Activated CD4-positive, alpha-beta memory T cell treated with anti-CD3 and anti-CD28 coated beads, Interleukin-2, amount 10 ng/mL, durations not matched to agents 7 days and 5 days (primary cell): ENCODE measurements at regions not wholly inside any gene's neighbourhood (a gene's known extent, or its start where the extent isn't known, plus 50 kb on each side); places are given as distances from the start of the nearest gene placed in this dataset.

Experiments
- CTCF ChIA-PET: fragments of 350-600 bp; sonication (Branson Sonifier 250); formaldehyde crosslinking; loops from one replicate; lab custom pipeline; 2021; ENCODE audit warnings: antibody characterized with exemption, inconsistent platforms; lab: Charles Lee
- POLR2A ChIA-PET: fragments of 350-600 bp; sonication (Branson Sonifier 250); formaldehyde crosslinking; loops from one replicate; lab custom pipeline; 2021; ENCODE audit warnings: antibody characterized with exemption; lab: Charles Lee
- DNase-seq: peaks from one replicate; pipeline ENCODE4 v3.0.0-alpha.2; 2020
- H3K27ac Mint-ChIP-seq: one replicate; pipeline ENCODE4 v1.8.0; 2021; ENCODE audit warnings: mild to moderate bottlenecking, mixed read lengths
- H3K27me3 Mint-ChIP-seq: one replicate; pipeline ENCODE4 v1.8.0; 2021; ENCODE audit warnings: mixed read lengths
- H3K36me3 Mint-ChIP-seq: one replicate; pipeline ENCODE4 v1.8.0; 2021; ENCODE audit warnings: low read depth, mixed read lengths
- H3K4me1 Mint-ChIP-seq: one replicate; pipeline ENCODE4 v1.8.0; 2021; ENCODE audit warnings: mixed read lengths
- H3K4me3 Mint-ChIP-seq: one replicate; pipeline ENCODE4 v1.8.0; 2021; ENCODE audit warnings: mild to moderate bottlenecking, mixed read lengths
- H3K9me3 Mint-ChIP-seq: one replicate; pipeline ENCODE4 v1.8.0; 2021; ENCODE audit warnings: mixed read lengths

- Mint-ChIP-seq H3K9me3 (no peaks in the 10 kb centered on the region), H3K27me3 (no peaks in the 10 kb centered on the region), H3K4me1 (no peaks in the 10 kb centered on the region), H3K4me3 (no peak overlapping the region), H3K36me3 (no peaks in the 10 kb centered on the region), H3K27ac (no peak overlapping the region)
- no peak for DNase-seq
- CTCF ChIA-PET = interaction anchor here (0.7 kb wide), 1 partner anchor 14 kb away, joined by 4 read pairs; no protein-coding TSS in a partner anchor
- POLR2A ChIA-PET = no interaction called here
These were observed 258.9 kb downstream of the CYRIA start for GRCh38 chr2:16406496-16407289.

- CTCF ChIA-PET = no interaction called here
These were observed 260.1 kb downstream of the CYRIA start for GRCh38 chr2:16405551-16405950.

GRCh38 chr2:16404551-16405300, 260.9 kb downstream of the CYRIA start:
- ChIA-PET POLR2A (no interaction called here), CTCF (no interaction called here)
- H3K9me3 Mint-ChIP-seq = no peaks in the 10 kb centered on the region

More at GRCh38 chr2:16405551-16405950, 260.1 kb downstream of the CYRIA start:
- H3K9me3 Mint-ChIP-seq = no peaks in the 10 kb centered on the region
- H3K4me1 Mint-ChIP-seq = no peaks in the 10 kb centered on the region
- H3K27ac Mint-ChIP-seq = no peak overlapping the region
- POLR2A ChIA-PET = no interaction called here
- H3K4me3 Mint-ChIP-seq = no peak overlapping the region
- H3K36me3 Mint-ChIP-seq = no peaks in the 10 kb centered on the region
- no peak for DNase-seq
- no peaks in the 10 kb centered on the region for H3K27me3 Mint-ChIP-seq

GRCh38 chr2:16404146-16404545, 261.5 kb downstream of the CYRIA start:
- no peak for DNase-seq
- Mint-ChIP-seq H3K4me3 (no peak overlapping the region), H3K27me3 (no peaks in the 10 kb centered on the region), H3K4me1 (no peaks in the 10 kb centered on the region), H3K27ac (no peak overlapping the region), H3K36me3 (no peaks in the 10 kb centered on the region), H3K9me3 (no peaks in the 10 kb centered on the region)
- ChIA-PET CTCF (no interaction called here), POLR2A (no interaction called here)

More at GRCh38 chr2:16404551-16405300, 260.9 kb downstream of the CYRIA start:
- no peak overlapping the region for H3K4me3 Mint-ChIP-seq
- DNase-seq = no peak
- no peak overlapping the region for H3K27ac Mint-ChIP-seq
- no peaks in the 10 kb centered on the region for H3K27me3 Mint-ChIP-seq
- H3K36me3 Mint-ChIP-seq = no peaks in the 10 kb centered on the region
- no peaks in the 10 kb centered on the region for H3K4me1 Mint-ChIP-seq

GRCh38 chr2:16402891-16403290, 262.7 kb downstream of the CYRIA start:
- Mint-ChIP-seq H3K4me1 (no peaks in the 10 kb centered on the region), H3K27me3 (no peaks in the 10 kb centered on the region), H3K27ac (no peak overlapping the region), H3K9me3 (no peaks in the 10 kb centered on the region), H3K4me3 (no peak overlapping the region), H3K36me3 (no peaks in the 10 kb centered on the region)
- no peak for DNase-seq
- POLR2A ChIA-PET = no interaction called here
- CTCF ChIA-PET = no interaction called here

GRCh38 chr2:16401761-16402300, 263.8 kb downstream of the CYRIA start:
- no peaks in the 10 kb centered on the region for H3K4me1 Mint-ChIP-seq
- no peak overlapping the region for H3K4me3 Mint-ChIP-seq
- ChIA-PET POLR2A (no interaction called here), CTCF (no interaction called here)
- H3K27ac Mint-ChIP-seq = no peak overlapping the region
- no peaks in the 10 kb centered on the region for H3K36me3 Mint-ChIP-seq
- no peaks in the 10 kb centered on the region for H3K9me3 Mint-ChIP-seq
- no peaks in the 10 kb centered on the region for H3K27me3 Mint-ChIP-seq
- no peak for DNase-seq

GRCh38 chr2:16400127-16400623, 265.5 kb downstream of the CYRIA start:
- no peak overlapping the region for H3K4me3 Mint-ChIP-seq
- H3K27me3 Mint-ChIP-seq = no peaks in the 10 kb centered on the region
- H3K36me3 Mint-ChIP-seq = no peaks in the 10 kb centered on the region
- H3K27ac Mint-ChIP-seq = no peak overlapping the region
- H3K9me3 Mint-ChIP-seq = no peaks in the 10 kb centered on the region
- DNase-seq = no peak
- H3K4me1 Mint-ChIP-seq = no peaks in the 10 kb centered on the region
- CTCF ChIA-PET = no interaction called here
- POLR2A ChIA-PET = no interaction called here

- POLR2A ChIA-PET = no interaction called here
- Mint-ChIP-seq H3K9me3 (no peaks in the 10 kb centered on the region), H3K36me3 (no peaks in the 10 kb centered on the region), H3K4me3 (no peak overlapping the region), H3K4me1 (no peaks in the 10 kb centered on the region), H3K27ac (no peak overlapping the region), H3K27me3 (no peaks in the 10 kb centered on the region)
- DNase-seq = no peak
- CTCF ChIA-PET = no interaction called here
These were observed 267.1 kb downstream of the CYRIA start for GRCh38 chr2:16398486-16399043.

GRCh38 chr2:16397681-16398475, 267.8 kb downstream of the CYRIA start:
- Mint-ChIP-seq H3K4me3 (no peak overlapping the region), H3K27ac (no peak overlapping the region), H3K36me3 (no peaks in the 10 kb centered on the region), H3K4me1 (no peaks in the 10 kb centered on the region), H3K9me3 (no peaks in the 10 kb centered on the region), H3K27me3 (no peaks in the 10 kb centered on the region)
- DNase-seq = no peak
- ChIA-PET POLR2A (no interaction called here), CTCF (no interaction called here)

GRCh38 chr2:16396986-16397385, 268.6 kb downstream of the CYRIA start:
- ChIA-PET CTCF (no interaction called here), POLR2A (no interaction called here)
- H3K27me3 Mint-ChIP-seq = no peaks in the 10 kb centered on the region
- no peaks in the 10 kb centered on the region for H3K9me3 Mint-ChIP-seq
- H3K4me1 Mint-ChIP-seq = no peaks in the 10 kb centered on the region
- DNase-seq = no peak
- no peak overlapping the region for H3K27ac Mint-ChIP-seq
- H3K36me3 Mint-ChIP-seq = no peaks in the 10 kb centered on the region
- no peak overlapping the region for H3K4me3 Mint-ChIP-seq

- no peaks in the 10 kb centered on the region for H3K4me1 Mint-ChIP-seq
- no peak overlapping the region for H3K27ac Mint-ChIP-seq
These were observed 269.5 kb downstream of the CYRIA start for GRCh38 chr2:16396171-16396570.

GRCh38 chr2:16395601-16396000, 270.0 kb downstream of the CYRIA start:
- Mint-ChIP-seq H3K4me1 (no peaks in the 10 kb centered on the region), H3K4me3 (no peak overlapping the region)
- POLR2A ChIA-PET = no interaction called here

More at GRCh38 chr2:16396171-16396570, 269.5 kb downstream of the CYRIA start:
- CTCF ChIA-PET = no interaction called here
- no peak for DNase-seq
- POLR2A ChIA-PET = no interaction called here
- no peaks in the 10 kb centered on the region for H3K27me3 Mint-ChIP-seq
- no peak overlapping the region for H3K4me3 Mint-ChIP-seq
- H3K9me3 Mint-ChIP-seq = peaks cover 3% of the 10 kb centered on the region
- no peaks in the 10 kb centered on the region for H3K36me3 Mint-ChIP-seq

More at GRCh38 chr2:16395601-16396000, 270.0 kb downstream of the CYRIA start:
- Mint-ChIP-seq H3K36me3 (no peaks in the 10 kb centered on the region), H3K9me3 (peaks cover 3% of the 10 kb centered on the region), H3K27ac (no peak overlapping the region), H3K27me3 (no peaks in the 10 kb centered on the region)
- CTCF ChIA-PET = no interaction called here
- no peak for DNase-seq
